ENCODE measurements at regions not wholly inside any gene's neighbourhood (a gene's known extent, or its start where the extent isn't known, plus 50 kb on each side); places are given as distances from the start of the nearest gene placed in this dataset.

GRCh38 chr18:22685788-22686187, 247.3 kb upstream of the RBBP8 start:
- CTCF ChIA-PET, result no interaction called here
- Mint-ChIP-seq H3K36me3 (peaks cover 0 to 2% (median 0%) of the 10 kb centered on the region in 3 donors), H3K4me3 (no peak overlapping the region), H3K27me3 (peaks cover 12 to 20% of the 10 kb centered on the region in 2 donors), H3K9me3 (no peaks in the 10 kb centered on the region), H3K27ac (no peak overlapping the region), H3K4me1 (no peaks in the 10 kb centered on the region)
- H3K27ac ChIP-seq (ENCODE audit: low read depth, low read length), result no peak overlapping the region
- no peaks in the 10 kb centered on the region for H3K9me3 ChIP-seq (ENCODE audit: low read length)
- no peaks in the 10 kb centered on the region for H3K4me1 ChIP-seq (ENCODE audit: insufficient read depth, low read length)
- no peaks in the 10 kb centered on the region for H3K36me3 ChIP-seq (ENCODE audit: insufficient read depth, low read length)
- no peak for DNase-seq
- H3K27me3 ChIP-seq (ENCODE audit: insufficient read depth, low read length, poor library complexity, severe bottlenecking), result no peaks in the 10 kb centered on the region
- H3K4me3 ChIP-seq (ENCODE audit: low read length), result no peak overlapping the region
- POLR2A ChIA-PET, result no interaction called here

- POLR2A ChIA-PET, result no interaction called here
These were observed 245.0 kb upstream of the RBBP8 start for GRCh38 chr18:22687892-22688680.

GRCh38 chr18:22688877-22689496, 244.1 kb upstream of the RBBP8 start:
- Mint-ChIP-seq H3K36me3 (peaks cover 0 to 2% (median 0%) of the 10 kb centered on the region in 3 donors), H3K4me1 (no peaks in the 10 kb centered on the region), H3K27ac (no peak overlapping the region), H3K27me3 (peaks cover 8 to 9% of the 10 kb centered on the region in 2 donors), H3K4me3 (no peak overlapping the region), H3K9me3 (no peaks in the 10 kb centered on the region)
- Histone ChIP-seq H3K9me3 (ENCODE audit: low read length) (no peaks in the 10 kb centered on the region), H3K4me3 (ENCODE audit: low read length) (no peak overlapping the region), H3K27ac (ENCODE audit: low read depth, low read length) (no peak overlapping the region), H3K4me1 (ENCODE audit: insufficient read depth, low read length) (no peaks in the 10 kb centered on the region), H3K27me3 (ENCODE audit: insufficient read depth, low read length, poor library complexity, severe bottlenecking) (no peaks in the 10 kb centered on the region), H3K36me3 (ENCODE audit: insufficient read depth, low read length) (no peaks in the 10 kb centered on the region)
- DNase-seq, result no peak
- CTCF ChIA-PET, result interaction anchor here (1.5 kb wide), 1 partner anchor 10 kb away, joined by 3 read pairs; no protein-coding TSS in a partner anchor
- POLR2A ChIA-PET, result no interaction called here

More at GRCh38 chr18:22687892-22688680, 245.0 kb upstream of the RBBP8 start:
- H3K36me3 Mint-ChIP-seq, result peaks cover 0 to 2% (median 0%) of the 10 kb centered on the region in 3 donors
- no peaks in the 10 kb centered on the region for H3K9me3 Mint-ChIP-seq
- no peak overlapping the region for H3K4me3 Mint-ChIP-seq
- no peak overlapping the region for H3K27ac ChIP-seq (ENCODE audit: low read depth, low read length)
- H3K4me1 Mint-ChIP-seq, result no peaks in the 10 kb centered on the region
- no peak for DNase-seq
- CTCF ChIA-PET, result no interaction called here
- H3K27me3 ChIP-seq (ENCODE audit: insufficient read depth, low read length, poor library complexity, severe bottlenecking), result no peaks in the 10 kb centered on the region
- H3K27me3 Mint-ChIP-seq, result peaks cover 8 to 11% of the 10 kb centered on the region in 2 donors
- no peaks in the 10 kb centered on the region for H3K9me3 ChIP-seq (ENCODE audit: low read length)
- no peak overlapping the region for H3K4me3 ChIP-seq (ENCODE audit: low read length)
- H3K36me3 ChIP-seq (ENCODE audit: insufficient read depth, low read length), result no peaks in the 10 kb centered on the region
- no peaks in the 10 kb centered on the region for H3K4me1 ChIP-seq (ENCODE audit: insufficient read depth, low read length)
- no peak overlapping the region for H3K27ac Mint-ChIP-seq

- Mint-ChIP-seq H3K36me3 (peaks cover 0 to 2% (median 0%) of the 10 kb centered on the region in 3 donors), H3K27me3 (peaks cover 4 to 5% of the 10 kb centered on the region in 2 donors), H3K27ac (no peak overlapping the region), H3K4me1 (no peaks in the 10 kb centered on the region), H3K9me3 (no peaks in the 10 kb centered on the region), H3K4me3 (no peak overlapping the region)
- Histone ChIP-seq H3K4me1 (ENCODE audit: insufficient read depth, low read length) (no peaks in the 10 kb centered on the region), H3K36me3 (ENCODE audit: insufficient read depth, low read length) (no peaks in the 10 kb centered on the region), H3K27ac (ENCODE audit: low read depth, low read length) (no peak overlapping the region), H3K27me3 (ENCODE audit: insufficient read depth, low read length, poor library complexity, severe bottlenecking) (no peaks in the 10 kb centered on the region), H3K4me3 (ENCODE audit: low read length) (no peak overlapping the region), H3K9me3 (ENCODE audit: low read length) (no peaks in the 10 kb centered on the region)
- ChIA-PET POLR2A (no interaction called here), CTCF (interaction anchor here (1.5 kb wide), 1 partner anchor 10 kb away, joined by 3 read pairs; no protein-coding TSS in a partner anchor)
- no peak for DNase-seq
These were observed 243.4 kb upstream of the RBBP8 start for GRCh38 chr18:22689712-22690111.

DNA sequence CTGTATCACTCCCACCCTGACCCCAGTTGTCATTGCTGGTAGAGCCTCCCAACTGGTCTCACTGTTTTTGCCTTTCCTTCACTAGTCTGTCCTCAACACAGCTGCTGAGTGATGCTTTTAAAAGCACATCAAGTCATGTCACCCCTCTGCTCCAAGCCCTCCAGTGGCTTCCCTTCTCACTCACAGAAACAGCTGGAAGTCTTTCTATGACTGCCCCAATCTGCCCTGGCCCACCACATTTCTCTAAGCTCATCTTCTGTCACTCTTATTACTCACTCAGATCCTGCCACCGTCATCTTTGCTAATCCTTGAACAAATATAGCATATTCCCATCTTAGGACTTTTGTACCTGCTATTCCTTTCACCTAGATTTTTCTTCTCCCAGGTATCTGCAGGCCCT, 242.6 kb upstream of the RBBP8 start:
- Histone ChIP-seq H3K27ac (ENCODE audit: low read depth, low read length) (no peak overlapping the region), H3K4me1 (ENCODE audit: insufficient read depth, low read length) (no peaks in the 10 kb centered on the region), H3K4me3 (ENCODE audit: low read length) (no peak overlapping the region), H3K36me3 (ENCODE audit: insufficient read depth, low read length) (no peaks in the 10 kb centered on the region), H3K9me3 (ENCODE audit: low read length) (no peaks in the 10 kb centered on the region), H3K27me3 (ENCODE audit: insufficient read depth, low read length, poor library complexity, severe bottlenecking) (no peaks in the 10 kb centered on the region)
- CTCF ChIA-PET, result interaction anchor here (1.5 kb wide), 1 partner anchor 11 kb away, joined by 3 read pairs; no protein-coding TSS in a partner anchor
- DNase-seq, result no peak
- Mint-ChIP-seq H3K4me1 (no peaks in the 10 kb centered on the region), H3K36me3 (peaks cover 0 to 2% (median 0%) of the 10 kb centered on the region in 3 donors), H3K4me3 (no peak overlapping the region), H3K27me3 (peaks cover 4 to 5% of the 10 kb centered on the region in 2 donors), H3K27ac (no peak overlapping the region), H3K9me3 (no peaks in the 10 kb centered on the region)
- POLR2A ChIA-PET, result no interaction called here

DNA sequence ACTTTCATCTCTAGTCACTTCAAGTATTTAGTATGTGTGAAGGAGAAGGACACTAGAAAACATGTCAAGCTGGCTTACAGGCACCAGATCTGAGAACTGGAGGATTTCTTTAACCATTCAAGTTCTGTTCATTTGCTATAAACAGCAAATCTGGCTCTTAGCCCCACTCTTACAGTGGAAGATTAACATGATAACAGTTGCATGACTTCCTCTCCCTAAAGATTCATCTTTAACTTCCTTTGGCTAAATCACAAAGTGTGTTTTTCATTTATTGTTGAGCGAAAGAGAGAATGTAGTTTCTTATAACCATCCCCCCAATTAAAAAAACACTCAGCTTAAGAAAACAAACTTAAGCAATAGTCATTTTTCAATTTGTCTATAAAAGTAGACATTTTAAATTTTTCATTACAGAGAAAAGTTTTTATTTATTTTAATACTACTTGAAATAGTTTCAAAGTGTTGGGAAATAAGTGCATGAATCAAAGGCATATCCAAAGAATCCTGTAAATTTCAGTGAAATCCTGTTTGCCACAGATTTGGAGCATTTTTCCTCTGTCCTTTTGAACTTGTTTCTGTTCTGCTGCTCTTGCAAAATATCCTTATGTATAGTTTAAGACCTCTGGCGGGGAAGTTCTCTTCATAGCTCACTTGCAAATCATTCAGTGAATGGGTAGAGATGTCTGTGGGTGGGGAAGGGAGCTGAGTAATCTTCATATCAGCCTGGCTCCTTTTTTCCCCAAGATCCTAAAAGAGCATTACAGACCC, 241.0 kb upstream of the RBBP8 start:
- Histone ChIP-seq H3K27me3 (ENCODE audit: insufficient read depth, low read length, poor library complexity, severe bottlenecking) (no peaks in the 10 kb centered on the region), H3K4me1 (ENCODE audit: insufficient read depth, low read length) (no peaks in the 10 kb centered on the region), H3K36me3 (ENCODE audit: insufficient read depth, low read length) (no peaks in the 10 kb centered on the region), H3K27ac (ENCODE audit: low read depth, low read length) (no peak overlapping the region), H3K4me3 (ENCODE audit: low read length) (no peak overlapping the region), H3K9me3 (ENCODE audit: low read length) (no peaks in the 10 kb centered on the region)
- Mint-ChIP-seq H3K36me3 (peaks cover 0 to 1% (median 0%) of the 10 kb centered on the region in 3 donors), H3K27ac (no peak overlapping the region), H3K4me1 (no peaks in the 10 kb centered on the region), H3K4me3 (no peak overlapping the region), H3K9me3 (no peaks in the 10 kb centered on the region), H3K27me3 (peaks cover 5% of the 10 kb centered on the region in 2 donors)
- ChIA-PET CTCF (no interaction called here), POLR2A (no interaction called here)
- no peak for DNase-seq

- H3K27ac ChIP-seq (ENCODE audit: low read depth, low read length), result no peak overlapping the region
- ChIA-PET CTCF (no interaction called here), POLR2A (no interaction called here)
- no peaks in the 10 kb centered on the region for H3K4me1 Mint-ChIP-seq
- no peaks in the 10 kb centered on the region for H3K9me3 ChIP-seq (ENCODE audit: low read length)
- no peaks in the 10 kb centered on the region for H3K27me3 ChIP-seq (ENCODE audit: insufficient read depth, low read length, poor library complexity, severe bottlenecking)
- no peak overlapping the region for H3K27ac Mint-ChIP-seq
- H3K4me1 ChIP-seq (ENCODE audit: insufficient read depth, low read length), result no peaks in the 10 kb centered on the region
- H3K27me3 Mint-ChIP-seq, result peaks cover 6% of the 10 kb centered on the region in 2 donors
- H3K4me3 Mint-ChIP-seq, result no peak overlapping the region
- peaks cover 0 to 1% (median 0%) of the 10 kb centered on the region in 3 donors for H3K36me3 Mint-ChIP-seq
- no peak overlapping the region for H3K4me3 ChIP-seq (ENCODE audit: low read length)
- peaks cover 0 to 1% (median 0%) of the 10 kb centered on the region in 5 donors for H3K9me3 Mint-ChIP-seq
- H3K36me3 ChIP-seq (ENCODE audit: insufficient read depth, low read length), result no peaks in the 10 kb centered on the region
- DNase-seq, result no peak
These were observed 238.2 kb upstream of the RBBP8 start for GRCh38 chr18:22694954-22695353.

- H3K27me3 ChIP-seq (ENCODE audit: insufficient read depth, low read length, poor library complexity, severe bottlenecking), result no peaks in the 10 kb centered on the region
- CTCF ChIA-PET, result no interaction called here
These were observed 237.5 kb upstream of the RBBP8 start for GRCh38 chr18:22695674-22696073.

More at GRCh38 chr18:22695674-22696073, 237.5 kb upstream of the RBBP8 start:
- DNase-seq, result no peak
- Mint-ChIP-seq H3K4me1 (no peaks in the 10 kb centered on the region), H3K4me3 (no peak overlapping the region), H3K9me3 (peaks cover 0 to 2% (median 0%) of the 10 kb centered on the region in 5 donors), H3K27ac (no peak overlapping the region), H3K36me3 (peaks cover 0 to 2% (median 0%) of the 10 kb centered on the region in 3 donors), H3K27me3 (peaks cover 6 to 8% of the 10 kb centered on the region in 2 donors)
- Histone ChIP-seq H3K4me3 (ENCODE audit: low read length) (no peak overlapping the region), H3K36me3 (ENCODE audit: insufficient read depth, low read length) (no peaks in the 10 kb centered on the region), H3K27ac (ENCODE audit: low read depth, low read length) (no peak overlapping the region), H3K4me1 (ENCODE audit: insufficient read depth, low read length) (no peaks in the 10 kb centered on the region), H3K9me3 (ENCODE audit: low read length) (no peaks in the 10 kb centered on the region)
- POLR2A ChIA-PET, result no interaction called here
